HG03103 (cell line): ENCODE measurements at regions not wholly inside any gene's neighbourhood (a gene's known extent, or its start where the extent isn't known, plus 50 kb on each side); places are given as distances from the start of the nearest gene placed in this dataset.
"Not testable (repeated sequence)": the region's sequence is repeated elsewhere in the genome, so short reads cannot be mapped to it uniquely, and the experiment has no call there.

ENCODE experiments used
- ATAC-seq: cut with Tn5 transposase; IDR thresholded peaks from one replicate; pipeline ENCODE4 v1.9.1; 2021; ENCODE audit warnings: low read depth; ENCODE audit not compliant: unreplicated experiment

GRCh38 chr18:29930231-29930630 lies 1112.3 kb downstream of the DSC3 start:
- no peak for ATAC-seq

- ATAC-seq: no peak
Measured at GRCh38 chr18:29928081-29928480, 1114.5 kb downstream of the DSC3 start.

GRCh38 chr18:29925566-29925965 lies 1117.0 kb downstream of the DSC3 start:
- no peak for ATAC-seq

- ATAC-seq: no peak
Measured at GRCh38 chr18:29912351-29912750, 1130.2 kb downstream of the DSC3 start.

- no peak for ATAC-seq
Measured at GRCh38 chr18:29892960-29893558, 1149.5 kb downstream of the DSC3 start.

- ATAC-seq: no peak
Measured at GRCh38 chr18:29883114-29883513, 1159.4 kb downstream of the DSC3 start.

- no peak for ATAC-seq
Measured at GRCh38 chr18:29882620-29883019, 1159.9 kb downstream of the DSC3 start.

- no peak for ATAC-seq
Measured at GRCh38 chr18:29879763-29880162, 1162.8 kb downstream of the DSC3 start.

GRCh38 chr18:29874519-29875098 lies 1167.9 kb downstream of the DSC3 start:
- ATAC-seq: no peak

- no peak for ATAC-seq
Measured at GRCh38 chr18:29873211-29873610, 1169.3 kb downstream of the DSC3 start.

GRCh38 chr18:29871246-29871645 lies 1171.3 kb downstream of the DSC3 start:
- no peak for ATAC-seq

GRCh38 chr18:29862824-29863223 lies 1179.7 kb downstream of the DSC3 start:
- ATAC-seq: no peak

GRCh38 chr18:29855637-29856036 lies 1186.9 kb downstream of the DSC3 start:
- ATAC-seq: no peak

GRCh38 chr18:29853126-29853525 lies 1189.4 kb downstream of the DSC3 start:
- no peak for ATAC-seq

GRCh38 chr18:29849144-29849543 lies 1193.4 kb downstream of the DSC3 start:
- ATAC-seq: no peak

- ATAC-seq: no peak
Measured at GRCh38 chr18:29841631-29842030, 1200.9 kb downstream of the DSC3 start.

- no peak for ATAC-seq
Measured at GRCh38 chr18:29840089-29840488, 1202.5 kb downstream of the DSC3 start.

- ATAC-seq: not testable (repeated sequence)
Measured at GRCh38 chr18:29838961-29839360, 1203.6 kb downstream of the DSC3 start.

GRCh38 chr18:29838556-29838955 lies 1204.0 kb downstream of the DSC3 start:
- ATAC-seq: no peak

- ATAC-seq: no peak
Measured at GRCh38 chr18:29823671-29824070, 1218.9 kb downstream of the DSC3 start.

GRCh38 chr18:29821544-29821943 lies 1221.0 kb downstream of the DSC3 start:
- no peak for ATAC-seq

GRCh38 chr18:29811519-29811918 lies 1231.0 kb downstream of the DSC3 start:
- ATAC-seq: no peak

- no peak for ATAC-seq
Measured at GRCh38 chr18:29780816-29781215, 1261.7 kb downstream of the DSC3 start.
